Urothelium cell line (cell line): ENCODE measurements at regions not wholly inside any gene's neighbourhood (a gene's known extent, or its start where the extent isn't known, plus 50 kb on each side); places are given as distances from the start of the nearest gene placed in this dataset.
A peak's percentile ranks its signal among the peaks of the same experiment; 100 is the strongest.
"Not testable (repeated sequence)": the region's sequence is repeated elsewhere in the genome, so short reads cannot be mapped to it uniquely, and the experiment has no call there.

Source experiments
- DNase-seq: peaks from one replicate; pipeline ENCODE4 v3.0.0; 2011; ENCODE audit warnings: low spot score, mixed read lengths
- FAIRE-seq: peaks from 2 replicates; lab custom pipeline; 2011; peaks lifted over from hg19 to GRCh38; lab: Jason Lieb, UNC

DNA sequence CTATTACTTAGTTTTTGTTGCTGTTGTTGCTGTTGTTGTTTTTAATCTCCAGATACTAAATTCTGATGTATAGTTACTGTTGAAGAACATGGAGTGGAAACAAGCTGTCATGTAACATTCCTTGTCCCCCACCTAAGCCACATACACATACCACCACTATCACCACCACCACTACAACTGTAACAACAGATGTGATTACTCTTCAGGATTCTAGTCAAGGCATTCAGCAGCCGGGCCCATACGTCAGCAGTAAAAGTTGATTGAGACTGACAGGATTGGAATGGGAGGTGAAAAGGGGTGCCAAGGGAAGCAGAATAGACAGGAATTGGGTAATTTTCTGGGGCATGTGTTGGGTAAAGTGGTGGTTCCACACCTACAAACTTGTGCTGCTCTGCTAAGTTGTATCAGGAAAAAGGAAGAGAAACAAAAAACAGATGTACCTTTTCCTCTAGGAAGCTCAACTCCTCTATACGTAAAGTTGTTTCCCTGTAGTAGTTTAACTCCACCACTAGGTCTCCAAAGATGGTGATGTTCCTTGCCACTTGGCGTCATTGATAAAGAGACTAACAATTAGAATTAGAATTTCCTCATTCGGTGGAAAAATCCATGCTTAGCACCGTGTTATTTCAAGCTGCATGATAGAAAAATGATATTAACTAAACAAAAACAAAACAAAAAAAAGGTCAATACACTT is 138.6 kb downstream of the ARRDC3 start:
- DNase-seq (no peak), FAIRE-seq (no peak)

DNA sequence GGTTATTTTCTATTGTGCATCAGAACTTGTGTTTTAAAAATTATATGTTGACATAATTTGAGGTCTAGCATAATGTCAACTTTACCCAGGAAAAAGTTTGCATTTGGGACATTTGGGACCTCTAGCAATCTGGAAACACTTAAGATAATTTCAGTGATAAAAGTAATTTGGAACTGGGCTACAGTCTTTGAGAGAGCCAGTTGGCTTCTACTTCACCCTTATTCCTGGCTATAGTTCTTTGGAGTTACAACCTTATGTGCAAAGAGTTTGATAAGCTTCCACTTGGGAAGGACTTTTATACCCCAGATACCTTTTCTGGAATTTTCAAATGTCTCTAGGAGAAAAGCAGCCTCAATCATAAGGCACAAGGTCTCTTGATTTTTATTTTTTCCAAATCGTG is 139.3 kb downstream of the ARRDC3 start:
- DNase-seq, result no peak
- FAIRE-seq, result no peak

DNA sequence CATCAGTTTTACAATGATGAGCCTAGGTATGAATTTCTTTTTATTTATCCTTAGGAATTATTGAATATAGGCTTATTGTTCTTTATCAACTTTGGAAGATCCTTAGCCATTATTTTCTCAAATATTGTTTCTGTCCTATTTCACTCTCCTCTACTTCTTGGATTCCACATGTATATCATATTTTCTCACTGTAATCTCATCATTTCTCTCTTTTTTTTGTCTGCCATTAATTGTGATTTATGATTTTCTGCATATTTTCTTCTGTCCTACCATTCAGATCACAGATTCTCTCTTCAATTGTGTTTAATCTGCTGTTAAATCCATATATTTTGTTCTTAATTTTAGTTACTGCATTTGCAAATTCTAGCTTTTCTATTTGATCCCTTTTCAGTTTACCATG is 139.8 kb downstream of the ARRDC3 start:
- FAIRE-seq, result no peak
- no peak for DNase-seq

DNA sequence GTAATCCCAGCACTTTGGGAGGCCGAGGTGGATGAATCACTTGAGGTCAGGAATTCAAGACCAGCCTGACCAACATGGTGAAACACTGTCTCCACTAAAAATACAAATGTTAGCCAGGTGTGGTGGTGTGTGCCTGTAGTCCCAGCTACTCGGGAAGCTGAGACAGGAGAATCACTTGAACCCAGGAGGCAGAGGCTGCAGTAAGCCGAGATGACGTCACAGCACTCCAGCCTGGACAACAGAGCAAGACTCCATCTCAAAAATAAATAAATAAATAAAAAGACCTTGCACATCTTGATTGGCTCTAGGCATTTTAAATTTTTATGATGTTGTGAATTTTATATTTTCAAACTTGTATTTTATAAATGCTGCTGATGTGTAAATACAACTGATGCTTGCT is 141.7 kb downstream of the ARRDC3 start:
- not testable (repeated sequence) for DNase-seq, FAIRE-seq

DNA sequence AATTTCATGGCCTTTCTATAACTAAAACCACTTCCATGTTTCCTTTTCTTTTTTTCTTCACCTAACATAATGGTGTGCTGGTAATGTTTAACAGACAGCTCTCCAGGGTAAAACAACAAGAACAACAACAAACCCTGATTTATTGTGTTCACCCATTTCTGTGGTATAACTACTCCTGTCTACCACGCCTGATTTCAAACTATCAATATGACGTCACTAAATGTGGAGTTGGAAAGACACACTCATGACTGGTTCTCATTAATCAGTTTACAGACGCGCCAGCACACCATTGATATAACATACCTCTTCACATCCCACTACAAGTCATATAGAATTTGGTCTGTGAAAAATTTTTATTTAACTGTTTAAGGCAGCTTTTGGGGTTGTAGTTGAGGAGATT is 142.9 kb downstream of the ARRDC3 start:
- DNase-seq (no peak), FAIRE-seq (no peak)

DNA sequence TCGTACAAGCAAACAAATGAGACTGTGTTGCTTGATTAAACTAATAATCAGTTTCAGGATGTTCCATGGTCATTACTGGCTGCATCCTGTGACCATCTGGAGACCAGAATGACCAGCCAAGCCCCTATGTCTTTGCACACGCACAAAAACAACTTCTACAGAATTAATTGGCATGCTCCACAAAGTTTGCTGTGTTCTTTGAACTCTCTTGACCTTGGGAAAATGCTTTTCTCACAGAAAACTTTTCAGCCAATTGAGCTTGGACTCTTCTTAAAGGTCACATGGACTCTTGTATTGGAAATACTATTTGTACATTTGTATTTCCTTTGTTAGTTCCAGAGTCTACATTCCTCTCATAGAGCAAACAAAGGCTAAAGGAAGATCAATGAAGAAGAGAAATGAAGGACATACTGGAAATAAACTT is 147.8 kb downstream of the ARRDC3 start:
- FAIRE-seq (no peak), DNase-seq (no peak)

DNA sequence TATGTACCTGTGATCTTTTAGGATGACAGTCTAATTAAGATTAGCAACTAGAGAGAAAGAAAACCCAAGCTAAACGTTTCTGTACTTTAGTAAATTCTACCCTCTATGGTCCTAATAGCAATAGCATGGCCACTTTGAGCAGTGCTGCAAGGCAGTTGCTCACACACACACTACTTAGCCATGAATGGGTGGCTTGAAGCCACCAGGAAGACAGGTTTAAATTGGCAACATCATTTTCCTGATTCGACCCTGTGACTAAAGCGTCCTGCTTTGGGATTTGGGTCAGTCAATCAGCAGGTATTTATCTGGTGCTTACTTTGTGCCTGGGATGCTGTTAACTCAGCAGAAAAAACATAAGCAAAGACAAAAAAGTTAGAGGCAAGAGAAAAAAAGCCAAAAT is 150.6 kb downstream of the ARRDC3 start:
- FAIRE-seq (no peak), DNase-seq (no peak)

DNA sequence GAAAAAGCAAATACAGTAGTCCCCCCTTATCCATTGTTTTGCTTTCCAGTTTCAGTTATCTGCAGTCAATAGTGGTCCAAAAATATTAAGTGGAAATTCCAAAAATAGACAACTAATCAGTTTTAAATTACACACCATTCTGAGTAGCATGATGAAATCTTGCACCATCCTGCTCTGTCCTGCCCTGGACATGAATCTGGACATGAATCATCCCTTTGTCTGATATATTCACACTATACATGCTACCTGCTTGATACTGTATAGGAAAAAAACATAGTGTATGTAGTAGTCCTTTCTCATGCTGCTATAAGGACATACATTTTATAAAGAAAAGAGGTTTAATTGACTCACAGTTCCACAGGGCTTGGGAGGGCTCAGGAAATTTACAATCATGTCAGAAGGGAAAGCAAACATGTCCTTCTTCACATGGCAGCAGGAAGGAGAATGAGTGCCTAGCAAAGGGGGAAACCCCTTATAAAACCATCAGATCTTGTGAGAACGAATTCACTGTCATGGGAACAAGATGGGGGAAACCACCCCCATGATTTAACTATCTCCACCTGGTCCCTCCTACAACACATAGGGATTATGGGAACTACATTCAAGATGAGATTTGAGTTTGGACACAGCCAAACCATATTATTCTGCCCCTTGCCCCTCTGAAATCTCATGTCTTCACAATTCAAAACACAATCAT is 153.9 kb downstream of the ARRDC3 start:
- DNase-seq (no peak), FAIRE-seq (no peak)

GRCh38 chr5:91228188-91228587 is 154.9 kb downstream of the ARRDC3 start:
- DNase-seq (no peak), FAIRE-seq (no peak)

DNA sequence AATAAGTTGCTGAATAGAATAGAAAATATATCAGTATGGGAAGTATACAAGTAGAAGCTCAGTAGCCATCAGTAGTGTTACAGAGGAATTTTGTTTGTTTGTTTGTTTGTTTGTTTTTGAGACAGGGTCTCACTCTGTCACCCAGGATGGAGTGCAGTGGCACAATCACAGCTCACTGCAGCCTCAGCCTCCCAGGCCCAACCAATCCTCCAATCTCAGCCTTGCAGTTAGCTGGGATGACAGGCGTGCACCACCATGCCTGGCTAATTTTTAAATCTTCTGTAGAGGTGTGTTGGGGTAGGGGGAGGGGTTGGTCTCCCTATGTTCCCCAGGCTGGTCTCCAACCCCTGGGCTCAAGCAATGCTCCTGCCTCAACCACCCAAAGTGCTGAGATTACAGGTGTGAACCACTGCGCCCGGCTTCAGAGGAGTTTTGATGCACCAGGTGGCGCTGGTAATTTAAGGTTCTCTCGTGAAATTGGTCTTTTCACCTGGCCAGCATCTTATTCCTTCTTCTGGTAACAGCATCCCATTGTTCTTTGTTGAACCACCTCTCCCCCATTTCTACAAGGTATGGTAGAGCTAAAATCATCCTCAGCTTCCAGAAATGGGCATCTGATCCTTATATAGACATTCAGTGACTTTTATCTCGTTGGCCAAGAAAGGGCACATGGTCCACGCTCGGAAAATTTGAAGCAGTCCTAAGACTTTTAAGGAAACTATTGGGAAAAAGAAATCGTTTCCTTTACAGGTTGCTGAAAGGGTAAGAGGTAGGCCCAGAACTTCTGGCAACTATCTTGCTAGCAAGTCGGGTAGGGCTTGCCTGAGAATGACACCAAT is 157.1 kb downstream of the ARRDC3 start:
- peak; percentile 36 for DNase-seq
- no peak for FAIRE-seq

DNA sequence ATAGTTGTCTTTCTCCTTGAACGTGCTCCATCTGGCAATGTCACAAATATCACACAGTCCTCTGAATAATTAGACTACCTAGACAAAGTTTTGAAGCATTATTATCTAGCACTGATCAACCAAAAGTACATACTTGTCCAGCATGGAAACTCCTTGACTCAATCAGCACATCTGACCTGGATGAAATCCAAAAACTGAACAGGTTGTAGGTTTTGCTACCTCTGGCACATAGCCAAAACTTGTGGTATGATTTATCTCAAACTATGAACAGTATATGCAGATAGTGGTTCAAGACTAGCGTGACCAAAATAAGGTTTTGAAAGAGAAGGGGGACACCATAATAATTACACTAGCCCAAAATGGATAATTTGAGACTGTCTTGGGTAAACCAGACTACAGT is 158.1 kb downstream of the ARRDC3 start:
- DNase-seq (no peak), FAIRE-seq (no peak)

- FAIRE-seq (no peak), DNase-seq (no peak)
Measured at GRCh38 chr5:91224456-91224855, 158.7 kb downstream of the ARRDC3 start.

- FAIRE-seq, result no peak
Measured at GRCh38 chr5:91223886-91224285, 159.2 kb downstream of the ARRDC3 start.

GRCh38 chr5:91222482-91222881 is 160.6 kb downstream of the ARRDC3 start:
- DNase-seq (no peak), FAIRE-seq (no peak)

More at GRCh38 chr5:91223886-91224285, 159.2 kb downstream of the ARRDC3 start:
- DNase-seq, result no peak

GRCh38 chr5:91221917-91222316 is 161.2 kb downstream of the ARRDC3 start:
- no peak for FAIRE-seq
- no peak for DNase-seq

DNA sequence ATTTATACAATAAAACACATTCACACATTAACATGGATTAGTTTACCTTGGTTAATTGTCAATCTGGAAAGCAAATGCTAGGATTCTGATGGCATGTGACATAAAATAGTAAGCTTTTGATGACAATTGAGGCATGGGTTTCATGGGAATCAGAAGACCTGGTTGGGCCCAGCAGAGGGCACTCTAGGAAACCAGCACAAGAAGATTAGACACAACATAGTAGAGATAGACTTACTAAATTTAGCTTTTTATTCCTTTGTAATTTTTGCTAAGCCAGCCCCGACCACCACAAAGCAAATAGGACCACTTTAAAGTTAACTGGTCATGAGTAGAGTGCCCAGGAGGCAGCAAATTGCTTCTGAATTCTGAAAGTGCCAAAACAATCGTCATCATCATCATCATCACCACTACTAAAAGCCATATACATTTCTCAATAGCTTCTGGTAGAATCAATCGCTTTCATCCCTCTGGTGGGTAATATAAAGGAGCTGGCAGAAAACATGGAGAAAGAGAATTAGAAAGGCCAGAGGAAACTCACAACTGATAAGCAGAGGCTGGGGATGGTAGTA is 163.2 kb downstream of the ARRDC3 start:
- FAIRE-seq, result no peak
- no peak for DNase-seq

GRCh38 chr5:91219091-91219802 is 163.9 kb downstream of the ARRDC3 start:
- no peak for FAIRE-seq
- DNase-seq, result no peak

DNA sequence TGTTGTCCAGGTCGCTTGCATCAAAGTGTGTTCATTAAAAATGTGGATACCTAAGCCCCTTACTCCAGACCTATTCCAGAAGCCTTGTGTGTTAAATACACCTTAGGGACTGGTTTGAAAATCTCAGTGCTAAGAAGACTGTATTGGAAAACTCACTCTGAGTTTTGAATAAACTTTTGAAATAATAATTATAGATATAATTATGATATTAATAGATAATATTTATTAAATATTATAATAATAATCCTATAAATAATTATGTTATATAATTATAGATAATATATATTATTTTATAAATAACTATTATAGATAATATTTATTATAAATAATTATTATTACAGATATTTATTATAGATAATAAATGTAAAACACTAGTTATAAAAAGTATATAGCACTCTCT is 165.3 kb downstream of the ARRDC3 start:
- no peak for DNase-seq
- no peak for FAIRE-seq

DNA sequence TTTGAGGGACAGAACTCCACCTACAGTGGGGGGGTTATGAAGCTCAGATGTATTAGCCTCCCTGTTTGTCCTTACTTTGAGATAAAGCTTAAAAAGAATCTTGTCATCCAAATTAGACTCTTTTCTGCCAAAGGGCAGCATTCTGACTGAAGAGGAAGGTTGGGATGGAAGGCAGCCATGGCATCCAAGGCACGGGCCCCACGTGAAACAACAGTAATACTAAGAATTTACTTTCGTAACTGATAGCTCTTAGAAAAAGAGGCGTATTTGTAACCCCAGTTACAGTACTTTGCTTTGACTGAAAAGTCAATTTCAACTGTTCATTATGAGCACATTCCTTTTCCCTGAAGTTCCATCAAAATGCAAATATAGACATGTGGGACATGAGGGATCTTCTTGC is 168.5 kb downstream of the ARRDC3 start:
- DNase-seq (no peak), FAIRE-seq (no peak)
